ENCODE measurements at regions not wholly inside any gene's neighbourhood (a gene's known extent, or its start where the extent isn't known, plus 50 kb on each side); places are given as distances from the start of the nearest gene placed in this dataset.

GRCh38 chr11:45560155-45560912 lies 105.1 kb downstream of the CHST1 start:
- POLR2A ChIA-PET: no interaction called here
- FAIRE-seq: no peak

More at GRCh38 chr11:45560155-45560912, 105.1 kb downstream of the CHST1 start:
- H3K4me3 ChIP-seq (replicated peaks in 1 of 3; ENCODE audit: insufficient read depth in 1 of 3, low read depth in 1 of 3, low read length in 3 of 3): no peak overlapping the region
- H2AFZ ChIP-seq (ENCODE audit: low read depth, low read length): no peak overlapping the region
- no peak overlapping the region for H3K27ac ChIP-seq (ENCODE audit: insufficient read depth, low read depth, low read length)
- H3K9ac ChIP-seq (replicated peaks; ENCODE audit: extremely low read depth, insufficient read depth, low read length): no peak overlapping the region
- intact Hi-C loops (cut with micrococcal nuclease): no loop called here
- H3K4me1 ChIP-seq (ENCODE audit: control insufficient read depth, extremely low read depth, insufficient read depth, low read length): no peaks in the 10 kb centered on the region
- H3K36me3 ChIP-seq (ENCODE audit: control insufficient read depth in 2 of 2, extremely low read depth in 1 of 2, insufficient read depth in 2 of 2, low read length in 2 of 2): no peaks in the 10 kb centered on the region
- CTCF ChIA-PET: interaction anchor here (0.8 to 2.2 kb wide), 3 partner anchors 22 to 211 kb away, joined by 3 to 6 read pairs (median 4); no protein-coding TSS in a partner anchor
- no peak for DNase-seq (ENCODE audit: low read depth, low spot score)
- no peaks in the 10 kb centered on the region for H3K79me2 ChIP-seq (ENCODE audit: control insufficient read depth, insufficient read depth, low read length)
- TF ChIP-seq FOS (IDR thresholded peaks at IDR 0.05; ENCODE audit: borderline replicate concordance, insufficient read depth, low read length) (no peak), MYC (IDR thresholded peaks at IDR 0.05; ENCODE audit: low read depth, low read length) (no peak), POLR2AphosphoS5 (IDR thresholded peaks at IDR 0.05; ENCODE audit: insufficient read depth, low read depth, low read length) (no peak), GATA2 (IDR thresholded peaks at IDR 0.05; ENCODE audit: insufficient read depth, insufficient read length, low read depth, low read length) (no peak), EZH2 (IDR thresholded peaks at IDR 0.05; ENCODE audit: borderline replicate concordance, low read depth, low read length, severe bottlenecking) (no peak), POLR2A (IDR thresholded peaks at IDR 0.05; ENCODE audit: low read depth, low read length) (no peak), JUN (IDR thresholded peaks at IDR 0.05; ENCODE audit: borderline replicate concordance, insufficient read depth, insufficient read length, low read depth) (no peak)
- TF ChIP-seq, protein P1, sequence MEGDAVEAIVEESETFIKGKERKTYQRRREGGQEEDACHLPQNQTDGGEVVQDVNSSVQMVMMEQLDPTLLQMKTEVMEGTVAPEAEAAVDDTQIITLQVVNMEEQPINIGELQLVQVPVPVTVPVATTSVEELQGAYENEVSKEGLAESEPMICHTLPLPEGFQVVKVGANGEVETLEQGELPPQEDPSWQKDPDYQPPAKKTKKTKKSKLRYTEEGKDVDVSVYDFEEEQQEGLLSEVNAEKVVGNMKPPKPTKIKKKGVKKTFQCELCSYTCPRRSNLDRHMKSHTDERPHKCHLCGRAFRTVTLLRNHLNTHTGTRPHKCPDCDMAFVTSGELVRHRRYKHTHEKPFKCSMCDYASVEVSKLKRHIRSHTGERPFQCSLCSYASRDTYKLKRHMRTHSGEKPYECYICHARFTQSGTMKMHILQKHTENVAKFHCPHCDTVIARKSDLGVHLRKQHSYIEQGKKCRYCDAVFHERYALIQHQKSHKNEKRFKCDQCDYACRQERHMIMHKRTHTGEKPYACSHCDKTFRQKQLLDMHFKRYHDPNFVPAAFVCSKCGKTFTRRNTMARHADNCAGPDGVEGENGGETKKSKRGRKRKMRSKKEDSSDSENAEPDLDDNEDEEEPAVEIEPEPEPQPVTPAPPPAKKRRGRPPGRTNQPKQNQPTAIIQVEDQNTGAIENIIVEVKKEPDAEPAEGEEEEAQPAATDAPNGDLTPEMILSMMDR (IDR thresholded peaks at IDR 0.05; ENCODE audit: extremely low read depth in 1 of 2, insufficient read depth in 1 of 2, low read depth in 1 of 2, low read length in 2 of 2): no peak
- TF ChIP-seq, protein P2, sequence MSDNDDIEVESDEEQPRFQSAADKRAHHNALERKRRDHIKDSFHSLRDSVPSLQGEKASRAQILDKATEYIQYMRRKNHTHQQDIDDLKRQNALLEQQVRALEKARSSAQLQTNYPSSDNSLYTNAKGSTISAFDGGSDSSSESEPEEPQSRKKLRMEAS (IDR thresholded peaks at IDR 0.05; ENCODE audit: insufficient read depth, insufficient read length): no peak
- H3K27me3 ChIP-seq (ENCODE audit: control insufficient read depth in 2 of 2, insufficient read depth in 2 of 2, low read length in 2 of 2): no peaks in the 10 kb centered on the region
- no peaks in the 10 kb centered on the region for H4K20me1 ChIP-seq (replicated peaks; ENCODE audit: control insufficient read depth, extremely low read depth, insufficient read depth, low read length)
- H3K9me1 ChIP-seq (replicated peaks; ENCODE audit: control insufficient read depth, extremely low read depth, insufficient read depth, low read length): no peaks in the 10 kb centered on the region
- BruUV-seq (replicated peaks): no TSS peak
- H3K9me3 ChIP-seq (replicated peaks; ENCODE audit: control insufficient read depth, insufficient read depth, low read length): no peaks in the 10 kb centered on the region
- no peak overlapping the region for H3K4me2 ChIP-seq (ENCODE audit: insufficient read depth, low read length)
- dilution Hi-C loops (cut with MboI; ENCODE audit: extremely low pct_ligation_motif_present, low sequenced_read_pairs): no loop called here

Data from endothelial cell of umbilical vein (primary cell).